HCT116 (cell line): ENCODE measurements at regions not wholly inside any gene's neighbourhood (a gene's known extent, or its start where the extent isn't known, plus 50 kb on each side); places are given as distances from the start of the nearest gene placed in this dataset.

ENCODE experiments used
- ATAC-seq: fragments of 200-7000 bp; cut with Tn5 transposase; 2 replicates; pipeline ENCODE4 v1.9.1; 2020; ENCODE audit warnings: mild to moderate bottlenecking, moderate library complexity
- BruUV-seq: library from RNA; stranded (reverse); fragments of 400-500 nt; replicated peaks from 2 replicates; lab custom pipeline; 2021; lab: Mats Ljungman, UMichigan
- CTCF ChIA-PET: fragments of 300-600 bp; sonication (Branson Sonifier 250); formaldehyde crosslinking; loops from one replicate; lab custom pipeline; 2021; ENCODE audit warnings: antibody characterized with exemption; lab: Charles Lee
- POLR2A ChIA-PET: fragments of 300-600, 350-600 bp; sonication (Branson Sonifier 250); formaldehyde crosslinking; loops from one replicate; lab custom pipeline; 2021; ENCODE audit warnings: antibody characterized with exemption; lab: Charles Lee
- RAD21 ChIA-PET, 2 experiments: fragments of 300-600 bp; sonication (Branson Sonifier 250); formaldehyde crosslinking; loops; one replicate each; lab custom pipeline; 2023; ENCODE audit warnings: low total read pairs in 2 of 2; ENCODE audit not compliant: uncharacterized antibody in 2 of 2, unreplicated experiment in 2 of 2, low non-redundant PET in 1 of 2; lab: Charles Lee
- DNase-seq: peaks from one replicate; pipeline ENCODE4 v3.0.0-alpha.2; 2010; ENCODE audit warnings: low read depth, low spot score
- H2AFZ ChIP-seq: fragments of 200-600 bp; shearing (Covaris generic), sonication (generic); 2 replicates; pipeline ENCODE4 v1.6.1; 2017; ENCODE audit warnings: low read depth, mixed run types, mixed read lengths, antibody characterized with exemption, low read length; ENCODE audit not compliant: poor library complexity, severe bottlenecking
- H3K27ac ChIP-seq: 2 replicates; pipeline ENCODE4 v1.5.1; 2012; ENCODE audit warnings: low read depth, low read length
- H3K27me3 ChIP-seq: fragments of 200-600 bp; sonication (generic); 2 replicates; pipeline ENCODE4 v1.6.1; 2016; ENCODE audit warnings: mixed run types, low read length, mixed read lengths; ENCODE audit not compliant: insufficient read depth
- H3K36me3 ChIP-seq, 2 experiments: fragments of 200-500 bp in 1 of 2; fragments of 200-600 bp in 1 of 2; sonication (Bioruptor generic) in 1 of 2; sonication (generic) in 1 of 2; 2 replicates each; pipeline versions ENCODE4 v1.5.1 to v1.6.1; 2014 to 2016; ENCODE audit warnings: low read length in 2 of 2, inconsistent platforms in 1 of 2, mixed read lengths in 1 of 2, mixed run types in 1 of 2; ENCODE audit not compliant: insufficient read depth in 2 of 2, control insufficient read depth in 1 of 2
- H3K4me1 ChIP-seq, 2 experiments: fragments of 200-600 bp in 1 of 2; sonication (generic) in 1 of 2; 2 replicates each; pipeline versions ENCODE4 v1.5.1 to v1.6.1; 2012 to 2017; ENCODE audit warnings: low read length in 2 of 2, inconsistent platforms in 1 of 2, mild to moderate bottlenecking in 1 of 2, mixed read lengths in 1 of 2, mixed run types in 1 of 2, moderate library complexity in 1 of 2; ENCODE audit not compliant: insufficient read depth in 2 of 2, control insufficient read depth in 1 of 2
- H3K4me2 ChIP-seq: fragments of 200-600 bp; sonication (generic); 2 replicates; pipeline ENCODE4 v1.6.1; 2017; ENCODE audit warnings: mixed run types, low read length, mixed read lengths
- H3K4me3 ChIP-seq, 2 experiments: fragments of 200-600 bp in 1 of 2; sonication (generic) in 1 of 2; replicated peaks in 1 of 2; 2 replicates each; pipeline ENCODE4 v1.5.1; 2011 to 2016; ENCODE audit warnings: low read length in 2 of 2, control low read depth in 1 of 2, low read depth in 1 of 2, mild to moderate bottlenecking in 1 of 2, mixed read lengths in 1 of 2, mixed run types in 1 of 2
- H3K79me2 ChIP-seq: fragments of 200-600 bp; sonication (generic); 2 replicates; pipeline ENCODE4 v1.6.1; 2017; ENCODE audit warnings: mild to moderate bottlenecking, mixed run types, low read length, moderate library complexity, mixed read lengths; ENCODE audit not compliant: insufficient read depth
- H3K9ac ChIP-seq: fragments of 200-600 bp; sonication (generic); 2 replicates; pipeline ENCODE4 v1.6.1; 2016; ENCODE audit warnings: low read length, mixed read lengths
- H3K9me2 ChIP-seq: fragments of 200-600 bp; sonication (generic), shearing (Covaris generic); 2 replicates; pipeline ENCODE4 v1.6.1; 2017; ENCODE audit warnings: mixed run types, mild to moderate bottlenecking, moderate library complexity; ENCODE audit not compliant: insufficient read depth
- H3K9me3 ChIP-seq, 2 experiments: fragments of 200-500 bp in 1 of 2; fragments of 200-600 bp in 1 of 2; sonication (Bioruptor generic) in 1 of 2; sonication (generic) in 1 of 2; 2 replicates each; pipeline ENCODE4 v1.6.1; 2014 to 2017; ENCODE audit warnings: low read length in 2 of 2, mixed read lengths in 2 of 2, inconsistent platforms in 1 of 2, low read depth in 1 of 2, mild to moderate bottlenecking in 1 of 2, mixed run types in 1 of 2, moderate library complexity in 1 of 2; ENCODE audit not compliant: control insufficient read depth in 1 of 2, insufficient read depth in 1 of 2
- H4K20me1 ChIP-seq: fragments of 200-600 bp; sonication (generic), shearing (Covaris generic); 2 replicates; pipeline ENCODE4 v1.6.1; 2017; ENCODE audit warnings: mixed run types, mild to moderate bottlenecking, moderate library complexity; ENCODE audit not compliant: insufficient read depth
- CEBPB ChIP-seq: IDR thresholded peaks from 2 replicates; pipeline ENCODE4 v1.6.1; 2012; ENCODE audit warnings: low read depth
- EZH2 ChIP-seq: fragments of 200-600 bp; sonication (generic); IDR thresholded peaks from 2 replicates; pipeline ENCODE4 v1.6.1; 2017; ENCODE audit warnings: antibody characterized with exemption, mixed run types
- EZH2phosphoT487 ChIP-seq: fragments of 200-600 bp; IDR thresholded peaks from 2 replicates; pipeline ENCODE4 v1.6.1; 2018; ENCODE audit warnings: antibody characterized with exemption, borderline replicate concordance
- MAX ChIP-seq: IDR thresholded peaks from 2 replicates; pipeline ENCODE4 v1.6.1; 2012
- POLR2A ChIP-seq: IDR thresholded peaks from 2 replicates; pipeline ENCODE4 v1.7.0; 2011; ENCODE audit warnings: borderline replicate concordance; ENCODE audit not compliant: insufficient read depth, insufficient read length; ENCODE audit errors: extremely low read depth
- SP1 ChIP-seq: IDR thresholded peaks from 2 replicates; pipeline ENCODE4 v1.6.1; 2012; ENCODE audit warnings: low read depth
- TCF7L2 ChIP-seq: IDR thresholded peaks from 2 replicates; pipeline ENCODE4 v1.7.0; 2011; ENCODE audit warnings: borderline replicate concordance, inconsistent platforms; ENCODE audit not compliant: insufficient read depth, insufficient read length; ENCODE audit errors: extremely low read depth
- ZBTB33 ChIP-seq: IDR thresholded peaks from 2 replicates; pipeline ENCODE4 v1.6.1; 2011; ENCODE audit warnings: mild to moderate bottlenecking, low read length, moderate library complexity; ENCODE audit not compliant: insufficient replicate concordance; ENCODE audit errors: extremely low read depth
- ZFX ChIP-seq: fragments of 450-650 bp; IDR thresholded peaks from 2 replicates; pipeline ENCODE4 v1.6.1; 2017
- ZNF274 ChIP-seq: fragments of 200-500 bp; sonication (Bioruptor generic); IDR thresholded peaks from 2 replicates; pipeline ENCODE4 v1.6.1; 2014; ENCODE audit warnings: mild to moderate bottlenecking, low read depth, low read length, inconsistent platforms
- intact Hi-C: fragments of 100-400 bp; cut with micrococcal nuclease; formaldehyde crosslinking; loops from 2 replicates; pipeline ENCODE4 v1.10.0; 2022
- TF ChIP-seq, protein P1 (sequence below), 3 experiments: fragments of 200-600 bp in 1 of 3; sonication (generic) in 1 of 3; IDR thresholded peaks in 2 of 3; conservative IDR thresholded peaks in 1 of 3; 2 replicates each; pipeline ENCODE4 v1.5.1; 2012 to 2017; ENCODE audit warnings: low read depth in 2 of 3, low read length in 2 of 3, antibody characterized with exemption in 1 of 3, borderline replicate concordance in 1 of 3, control low read depth in 1 of 3, mild to moderate bottlenecking in 1 of 3, mixed read lengths in 1 of 3, mixed run types in 1 of 3, moderate library complexity in 1 of 3; ENCODE audit not compliant: insufficient read depth in 1 of 3

DNA sequence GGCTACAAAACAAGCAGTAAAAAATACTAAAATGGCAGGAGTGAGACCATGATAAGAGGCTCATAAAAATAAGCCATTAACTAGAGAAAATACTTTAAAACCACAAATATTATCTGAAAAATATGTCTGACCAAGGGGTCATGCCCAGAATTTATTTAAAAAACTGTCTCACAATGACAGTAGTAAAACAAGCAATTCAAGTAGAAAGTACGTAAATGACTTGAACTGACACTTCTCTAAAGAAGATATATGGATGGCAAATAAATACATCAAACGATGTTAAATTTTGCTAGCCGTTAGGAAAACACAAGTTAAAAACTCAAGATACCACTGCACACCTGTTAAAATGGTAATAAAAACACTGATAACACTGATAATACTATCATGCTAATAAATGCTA is 353.9 kb upstream of the GRAMD2B start:
- H3K4me2 ChIP-seq: no peak overlapping the region
- H2AFZ ChIP-seq: no peak overlapping the region
- no peaks in the 10 kb centered on the region for H3K9me2 ChIP-seq
- no peak overlapping the region for H3K9ac ChIP-seq
- ChIA-PET CTCF (no interaction called here), POLR2A (no interaction called here), RAD21 (no interaction called here)
- no peaks in the 10 kb centered on the region for H3K27me3 ChIP-seq
- no peaks in the 10 kb centered on the region for H3K79me2 ChIP-seq
- intact Hi-C loops: no loop called here
- H3K36me3 ChIP-seq: no peaks in the 10 kb centered on the region
- ATAC-seq (no peak), DNase-seq (no peak)
- no TSS peak for BruUV-seq
- no peaks in the 10 kb centered on the region for H4K20me1 ChIP-seq
- H3K9me3 ChIP-seq: no peaks in the 10 kb centered on the region
- TF ChIP-seq ZFX (no peak), SP1 (no peak), EZH2 (no peak), MAX (no peak), ZNF274 (no peak), CEBPB (no peak), EZH2phosphoT487 (no peak), POLR2A (no peak), ZBTB33 (no peak), TCF7L2 (no peak)
- TF ChIP-seq, protein P1, sequence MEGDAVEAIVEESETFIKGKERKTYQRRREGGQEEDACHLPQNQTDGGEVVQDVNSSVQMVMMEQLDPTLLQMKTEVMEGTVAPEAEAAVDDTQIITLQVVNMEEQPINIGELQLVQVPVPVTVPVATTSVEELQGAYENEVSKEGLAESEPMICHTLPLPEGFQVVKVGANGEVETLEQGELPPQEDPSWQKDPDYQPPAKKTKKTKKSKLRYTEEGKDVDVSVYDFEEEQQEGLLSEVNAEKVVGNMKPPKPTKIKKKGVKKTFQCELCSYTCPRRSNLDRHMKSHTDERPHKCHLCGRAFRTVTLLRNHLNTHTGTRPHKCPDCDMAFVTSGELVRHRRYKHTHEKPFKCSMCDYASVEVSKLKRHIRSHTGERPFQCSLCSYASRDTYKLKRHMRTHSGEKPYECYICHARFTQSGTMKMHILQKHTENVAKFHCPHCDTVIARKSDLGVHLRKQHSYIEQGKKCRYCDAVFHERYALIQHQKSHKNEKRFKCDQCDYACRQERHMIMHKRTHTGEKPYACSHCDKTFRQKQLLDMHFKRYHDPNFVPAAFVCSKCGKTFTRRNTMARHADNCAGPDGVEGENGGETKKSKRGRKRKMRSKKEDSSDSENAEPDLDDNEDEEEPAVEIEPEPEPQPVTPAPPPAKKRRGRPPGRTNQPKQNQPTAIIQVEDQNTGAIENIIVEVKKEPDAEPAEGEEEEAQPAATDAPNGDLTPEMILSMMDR (IDR thresholded peaks at IDR 0.05 in 2 of 3, conservative IDR thresholded peaks at IDR 0.05 in 1 of 3; ENCODE audit: borderline replicate concordance in 1 of 3, insufficient read depth in 1 of 3, low read depth in 2 of 3, low read length in 2 of 3): no peak
- no peaks in the 10 kb centered on the region for H3K4me1 ChIP-seq
- H3K27ac ChIP-seq: no peak overlapping the region
- no peak overlapping the region for H3K4me3 ChIP-seq
